HG02763 (cell line): ENCODE measurements at regions not wholly inside any gene's neighbourhood (a gene's known extent, or its start where the extent isn't known, plus 50 kb on each side); places are given as distances from the start of the nearest gene placed in this dataset.

Source experiments
- ATAC-seq: cut with Tn5 transposase; IDR thresholded peaks from one replicate; pipeline ENCODE4 v1.9.1; 2021; ENCODE audit warnings: mild to moderate bottlenecking, moderate library complexity; ENCODE audit not compliant: unreplicated experiment

- ATAC-seq, result no peak
Observed at GRCh38 chr10:58885146-58885545, 291.3 kb upstream of the PHYHIPL start.

- ATAC-seq, result no peak
Observed at GRCh38 chr10:58885686-58886345, 290.6 kb upstream of the PHYHIPL start.

GRCh38 chr10:58886406-58886805 lies 290.0 kb upstream of the PHYHIPL start:
- ATAC-seq, result no peak

- ATAC-seq, result no peak
Observed at GRCh38 chr10:58887474-58887873, 289.0 kb upstream of the PHYHIPL start.

- no peak for ATAC-seq
Observed at GRCh38 chr10:58888957-58889356, 287.5 kb upstream of the PHYHIPL start.

GRCh38 chr10:58892031-58892531 lies 284.4 kb upstream of the PHYHIPL start:
- no peak for ATAC-seq

- ATAC-seq, result no peak
Observed at GRCh38 chr10:58894929-58895328, 281.5 kb upstream of the PHYHIPL start.

GRCh38 chr10:58896229-58896628 lies 280.2 kb upstream of the PHYHIPL start:
- ATAC-seq, result no peak

GRCh38 chr10:58897236-58897635 lies 279.2 kb upstream of the PHYHIPL start:
- no peak for ATAC-seq

- no peak for ATAC-seq
Observed at GRCh38 chr10:58897708-58898107, 278.7 kb upstream of the PHYHIPL start.

- no peak for ATAC-seq
Observed at GRCh38 chr10:58898854-58899573, 277.4 kb upstream of the PHYHIPL start.

- ATAC-seq, result no peak
Observed at GRCh38 chr10:58901092-58901646, 275.3 kb upstream of the PHYHIPL start.

- ATAC-seq, result no peak
Observed at GRCh38 chr10:58903071-58903470, 273.4 kb upstream of the PHYHIPL start.

GRCh38 chr10:58909881-58910280 lies 266.6 kb upstream of the PHYHIPL start:
- ATAC-seq, result no peak

GRCh38 chr10:58913717-58914116 lies 262.7 kb upstream of the PHYHIPL start:
- ATAC-seq, result no peak

- ATAC-seq, result no peak
Observed at GRCh38 chr10:58918887-58919286, 257.6 kb upstream of the PHYHIPL start.

GRCh38 chr10:58919927-58920654 lies 256.4 kb upstream of the PHYHIPL start:
- no peak for ATAC-seq

- ATAC-seq, result no peak
Observed at GRCh38 chr10:58920655-58921003, 255.8 kb upstream of the PHYHIPL start.

GRCh38 chr10:58921421-58921855 lies 255.0 kb upstream of the PHYHIPL start:
- ATAC-seq, result no peak

- no peak for ATAC-seq
Observed at GRCh38 chr10:58925381-58925780, 251.1 kb upstream of the PHYHIPL start.

- no peak for ATAC-seq
Observed at GRCh38 chr10:58930500-58930899, 245.9 kb upstream of the PHYHIPL start.
